ENCODE measurements at regions not wholly inside any gene's neighbourhood (a gene's known extent, or its start where the extent isn't known, plus 50 kb on each side); places are given as distances from the start of the nearest gene placed in this dataset.

- TF ChIP-seq, protein P1, sequence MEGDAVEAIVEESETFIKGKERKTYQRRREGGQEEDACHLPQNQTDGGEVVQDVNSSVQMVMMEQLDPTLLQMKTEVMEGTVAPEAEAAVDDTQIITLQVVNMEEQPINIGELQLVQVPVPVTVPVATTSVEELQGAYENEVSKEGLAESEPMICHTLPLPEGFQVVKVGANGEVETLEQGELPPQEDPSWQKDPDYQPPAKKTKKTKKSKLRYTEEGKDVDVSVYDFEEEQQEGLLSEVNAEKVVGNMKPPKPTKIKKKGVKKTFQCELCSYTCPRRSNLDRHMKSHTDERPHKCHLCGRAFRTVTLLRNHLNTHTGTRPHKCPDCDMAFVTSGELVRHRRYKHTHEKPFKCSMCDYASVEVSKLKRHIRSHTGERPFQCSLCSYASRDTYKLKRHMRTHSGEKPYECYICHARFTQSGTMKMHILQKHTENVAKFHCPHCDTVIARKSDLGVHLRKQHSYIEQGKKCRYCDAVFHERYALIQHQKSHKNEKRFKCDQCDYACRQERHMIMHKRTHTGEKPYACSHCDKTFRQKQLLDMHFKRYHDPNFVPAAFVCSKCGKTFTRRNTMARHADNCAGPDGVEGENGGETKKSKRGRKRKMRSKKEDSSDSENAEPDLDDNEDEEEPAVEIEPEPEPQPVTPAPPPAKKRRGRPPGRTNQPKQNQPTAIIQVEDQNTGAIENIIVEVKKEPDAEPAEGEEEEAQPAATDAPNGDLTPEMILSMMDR (IDR thresholded peaks at IDR 0.05): no peak
- TF ChIP-seq EZH2phosphoT487 (IDR thresholded peaks at IDR 0.05) (no peak), EZH2 (IDR thresholded peaks at IDR 0.05) (no peak)
These were observed 278.8 kb upstream of the C16orf82 start for GRCh38 chr16:26787924-26788323.
